Spinal cord (tissue), 9 donors: ENCODE measurements at regions not wholly inside any gene's neighbourhood (a gene's known extent, or its start where the extent isn't known, plus 50 kb on each side); places are given as distances from the start of the nearest gene placed in this dataset.
A peak's percentile ranks its signal among the peaks of the same experiment; 100 is the strongest.

Experiments used
- DNase-seq, 6 donors: peaks; one replicate each; pipeline versions ENCODE4 v3.0.0 to v3.0.0-alpha.2; 2013 to 2015; ENCODE audit warnings: low spot score in 6 of 6, low read depth in 4 of 6
- H3K27ac ChIP-seq: one replicate; pipeline ENCODE4 v1.5.1; 2013; ENCODE audit warnings: low read depth, low read length, control low read depth
- H3K27me3 ChIP-seq: one replicate; pipeline ENCODE4 v1.6.1; 2013; ENCODE audit warnings: low read length; ENCODE audit not compliant: control insufficient read depth, insufficient read depth
- H3K36me3 ChIP-seq: one replicate; pipeline ENCODE4 v1.6.1; 2013; ENCODE audit warnings: low read length; ENCODE audit not compliant: control insufficient read depth, insufficient read depth
- H3K4me1 ChIP-seq: one replicate; pipeline ENCODE4 v1.6.1; 2013; ENCODE audit warnings: low read length; ENCODE audit not compliant: control insufficient read depth, insufficient read depth
- H3K4me3 ChIP-seq: one replicate; pipeline ENCODE4 v1.5.1; 2013; ENCODE audit warnings: low read depth, low read length, control low read depth
- H3K9me3 ChIP-seq: one replicate; pipeline ENCODE4 v1.6.1; 2013; ENCODE audit warnings: low read length; ENCODE audit not compliant: control insufficient read depth, insufficient read depth
- WGBS: methylation state at CpG from one replicate; pipeline ENCODE4 v1.1.5; 2013; ENCODE audit warnings: missing lambda C conversion rate; ENCODE audit not compliant: insufficient coverage; 5-methylcytosine and 5-hydroxymethylcytosine counted together
- donor health status: healthy.

- no peak for DNase-seq
- H3K4me3 ChIP-seq, result no peak overlapping the region
- no peak overlapping the region for H3K27ac ChIP-seq
- H3K36me3 ChIP-seq, result no peaks in the 10 kb centered on the region
- WGBS, result 100% methylated on average over 2 of the region's 3 CpGs
- H3K27me3 ChIP-seq, result no peaks in the 10 kb centered on the region
- no peaks in the 10 kb centered on the region for H3K9me3 ChIP-seq
- peaks cover 7% of the 10 kb centered on the region for H3K4me1 ChIP-seq
Observed at GRCh38 chr11:95283146-95283545, 52.1 kb upstream of the SESN3 start.

GRCh38 chr11:95282291-95282751 lies 51.3 kb upstream of the SESN3 start:
- Histone ChIP-seq H3K4me1 (peaks cover 7% of the 10 kb centered on the region), H3K4me3 (no peak overlapping the region), H3K9me3 (no peaks in the 10 kb centered on the region), H3K27me3 (no peaks in the 10 kb centered on the region), H3K27ac (peak overlapping the region; percentile 42), H3K36me3 (no peaks in the 10 kb centered on the region)
- WGBS, result 29% methylated on average over 4 of the region's 6 CpGs
- DNase-seq, result peak in 2 of 6 donors; percentile 51 to 63
